Neural progenitor cell (in vitro differentiated cells): ENCODE measurements at regions not wholly inside any gene's neighbourhood (a gene's known extent, or its start where the extent isn't known, plus 50 kb on each side); places are given as distances from the start of the nearest gene placed in this dataset.

ENCODE experiments used
- CTCF ChIP-seq: fragments of 200-600 bp; sonication (generic); IDR thresholded peaks from 2 replicates; pipeline ENCODE4 v1.5.1; 2017; ENCODE audit warnings: antibody characterized with exemption, mild to moderate bottlenecking
- EZH2 ChIP-seq: fragments of 200-600 bp; sonication (generic); IDR thresholded peaks from 2 replicates; pipeline ENCODE4 v1.6.1; 2017; ENCODE audit warnings: antibody characterized with exemption, mild to moderate bottlenecking, moderate library complexity
- EZH2phosphoT487 ChIP-seq: fragments of 200-600 bp; sonication (generic); IDR thresholded peaks from 2 replicates; pipeline ENCODE4 v1.6.1; 2017; ENCODE audit warnings: antibody characterized with exemption

- TF ChIP-seq CTCF (peak; percentile 50), EZH2 (no peak), EZH2phosphoT487 (no peak)
Measured at GRCh38 chr4:138007572-138007971, 234.6 kb downstream of the SLC7A11 start.
